Esophagus muscularis mucosa (tissue), 4 donors: ENCODE measurements at regions not wholly inside any gene's neighbourhood (a gene's known extent, or its start where the extent isn't known, plus 50 kb on each side); places are given as distances from the start of the nearest gene placed in this dataset.

Experiments used
- EP300 ChIP-seq: sonication (generic); formaldehyde crosslinking; IDR thresholded peaks from one replicate; pipeline ENCODE4 v1.6.1; 2017; ENCODE audit warnings: antibody characterized with exemption
- POLR2A ChIP-seq: fragments of 450-650 bp; IDR thresholded peaks from one replicate; pipeline ENCODE4 v1.6.1; 2017; ENCODE audit warnings: antibody characterized with exemption, moderate library complexity, mild to moderate bottlenecking, low read depth
- POLR2AphosphoS5 ChIP-seq, 2 donors: sonication (generic); formaldehyde crosslinking; IDR thresholded peaks; one replicate each; pipeline ENCODE4 v1.6.1; 2017; ENCODE audit warnings: antibody characterized with exemption in 2 of 2
- TF ChIP-seq, protein P1 (sequence below), 3 experiments: fragments of 200-600 bp in 2 of 3; fragments of 450-650 bp in 1 of 3; sonication (generic) in 2 of 3; IDR thresholded peaks; one replicate each; pipeline ENCODE4 v1.5.1; 2017 to 2019; ENCODE audit warnings: antibody characterized with exemption in 3 of 3, mild to moderate bottlenecking in 2 of 3, moderate library complexity in 1 of 3

DNA sequence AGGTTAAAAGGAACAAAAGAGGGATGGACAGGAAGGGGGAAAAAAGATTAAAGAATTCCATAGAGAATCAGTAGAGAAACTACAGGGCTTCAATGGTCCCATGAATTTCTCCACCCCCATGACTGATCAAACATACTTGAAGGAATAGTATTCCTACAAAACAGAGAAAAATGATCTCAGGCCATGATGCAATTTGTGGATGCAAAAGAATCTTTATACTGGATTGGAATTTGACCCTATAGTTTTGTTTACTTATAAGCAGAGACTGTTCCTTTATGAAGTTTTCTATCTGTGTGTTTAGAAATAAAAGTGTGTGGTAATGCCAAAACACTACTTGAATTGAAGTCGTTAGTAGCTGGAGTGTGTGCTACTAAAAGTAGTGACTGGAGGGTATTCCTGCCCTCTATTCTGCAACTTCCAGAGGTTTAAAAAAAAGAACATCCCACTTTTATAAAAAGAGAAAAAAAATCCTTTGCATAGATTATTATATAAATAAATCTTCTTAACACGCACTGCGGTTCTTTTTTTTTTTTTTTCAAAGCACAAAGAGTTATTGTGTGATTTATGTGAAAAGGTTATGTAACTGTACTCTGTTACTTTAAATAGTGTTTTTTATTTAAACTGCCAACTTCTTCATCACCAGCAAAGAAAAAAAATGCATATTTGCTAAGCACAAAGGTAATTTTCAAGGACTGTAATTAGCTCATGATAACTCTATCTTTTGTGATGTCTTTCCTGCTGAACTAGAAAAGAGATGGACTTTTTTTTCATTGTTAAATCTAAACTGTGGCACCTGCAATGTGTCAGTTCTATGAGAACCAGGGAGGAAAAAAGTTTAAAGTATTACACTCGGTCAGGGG, 214.5 kb upstream of the CITED2 start:
- TF ChIP-seq, protein P1, sequence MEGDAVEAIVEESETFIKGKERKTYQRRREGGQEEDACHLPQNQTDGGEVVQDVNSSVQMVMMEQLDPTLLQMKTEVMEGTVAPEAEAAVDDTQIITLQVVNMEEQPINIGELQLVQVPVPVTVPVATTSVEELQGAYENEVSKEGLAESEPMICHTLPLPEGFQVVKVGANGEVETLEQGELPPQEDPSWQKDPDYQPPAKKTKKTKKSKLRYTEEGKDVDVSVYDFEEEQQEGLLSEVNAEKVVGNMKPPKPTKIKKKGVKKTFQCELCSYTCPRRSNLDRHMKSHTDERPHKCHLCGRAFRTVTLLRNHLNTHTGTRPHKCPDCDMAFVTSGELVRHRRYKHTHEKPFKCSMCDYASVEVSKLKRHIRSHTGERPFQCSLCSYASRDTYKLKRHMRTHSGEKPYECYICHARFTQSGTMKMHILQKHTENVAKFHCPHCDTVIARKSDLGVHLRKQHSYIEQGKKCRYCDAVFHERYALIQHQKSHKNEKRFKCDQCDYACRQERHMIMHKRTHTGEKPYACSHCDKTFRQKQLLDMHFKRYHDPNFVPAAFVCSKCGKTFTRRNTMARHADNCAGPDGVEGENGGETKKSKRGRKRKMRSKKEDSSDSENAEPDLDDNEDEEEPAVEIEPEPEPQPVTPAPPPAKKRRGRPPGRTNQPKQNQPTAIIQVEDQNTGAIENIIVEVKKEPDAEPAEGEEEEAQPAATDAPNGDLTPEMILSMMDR (IDR thresholded peaks at IDR 0.05), result no peak
- TF ChIP-seq EP300 (no peak), POLR2A (no peak), POLR2AphosphoS5 (IDR thresholded peaks at IDR 0.05) (no peak)
